ENCODE measurements at regions not wholly inside any gene's neighbourhood (a gene's known extent, or its start where the extent isn't known, plus 50 kb on each side); places are given as distances from the start of the nearest gene placed in this dataset.

- TF ChIP-seq CTCF (IDR thresholded peaks at IDR 0.05) (no peak), ZFX (IDR thresholded peaks at IDR 0.05; ENCODE audit: borderline replicate concordance) (no peak)
- H3K27ac ChIP-seq = no peak overlapping the region
Observed at GRCh38 chr13:47310401-47310800, 413.5 kb upstream of the HTR2A start.

GRCh38 chr13:47306991-47307390 is 410.1 kb upstream of the HTR2A start:
- H3K27ac ChIP-seq = no peak overlapping the region
- no peak for TF ChIP-seq ZFX (IDR thresholded peaks at IDR 0.05; ENCODE audit: borderline replicate concordance)
- no peak for TF ChIP-seq CTCF (IDR thresholded peaks at IDR 0.05)

DNA sequence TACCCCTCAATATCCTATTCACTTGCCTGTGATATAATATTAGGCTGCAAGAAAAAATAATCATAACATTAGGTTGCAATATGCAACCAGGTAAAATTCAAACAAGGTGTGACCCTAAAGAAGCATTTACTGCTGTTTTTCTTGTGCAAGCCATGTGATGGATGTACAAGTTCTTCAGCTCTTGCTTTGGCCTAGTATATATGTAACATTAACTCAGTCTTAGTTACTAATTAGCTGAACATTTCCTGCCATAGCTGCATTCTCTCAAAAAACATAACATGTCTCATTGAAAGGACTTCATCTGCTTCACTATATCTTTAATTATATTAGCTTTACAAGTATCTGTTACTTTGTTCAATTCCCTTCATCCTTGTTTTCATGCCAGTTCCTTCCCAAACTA is 406.8 kb upstream of the HTR2A start:
- H3K27ac ChIP-seq = no peak overlapping the region
- TF ChIP-seq CTCF (IDR thresholded peaks at IDR 0.05) = no peak
- no peak for TF ChIP-seq ZFX (IDR thresholded peaks at IDR 0.05; ENCODE audit: borderline replicate concordance)

DNA sequence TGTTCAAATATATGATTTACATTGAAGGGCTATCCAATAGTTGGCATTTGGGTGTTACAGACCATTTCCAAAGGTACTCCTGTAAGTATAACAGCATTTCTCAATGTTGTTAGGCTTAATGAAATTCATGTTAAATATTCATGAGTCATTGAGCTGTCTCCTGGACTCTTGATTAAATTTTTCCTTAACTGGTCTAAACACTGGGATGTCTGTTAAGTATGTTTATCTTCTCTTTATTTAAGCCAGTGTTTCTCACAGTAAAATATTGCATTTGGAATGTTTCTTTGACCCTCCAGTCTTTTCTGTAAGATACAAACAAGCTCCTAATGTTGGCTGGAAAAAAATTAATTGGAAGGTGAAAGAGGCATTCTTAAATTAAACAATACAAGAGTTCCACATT is 402.5 kb upstream of the HTR2A start:
- no peak for TF ChIP-seq CTCF (IDR thresholded peaks at IDR 0.05)
- no peak for TF ChIP-seq ZFX (IDR thresholded peaks at IDR 0.05; ENCODE audit: borderline replicate concordance)
- no peak overlapping the region for H3K27ac ChIP-seq

DNA sequence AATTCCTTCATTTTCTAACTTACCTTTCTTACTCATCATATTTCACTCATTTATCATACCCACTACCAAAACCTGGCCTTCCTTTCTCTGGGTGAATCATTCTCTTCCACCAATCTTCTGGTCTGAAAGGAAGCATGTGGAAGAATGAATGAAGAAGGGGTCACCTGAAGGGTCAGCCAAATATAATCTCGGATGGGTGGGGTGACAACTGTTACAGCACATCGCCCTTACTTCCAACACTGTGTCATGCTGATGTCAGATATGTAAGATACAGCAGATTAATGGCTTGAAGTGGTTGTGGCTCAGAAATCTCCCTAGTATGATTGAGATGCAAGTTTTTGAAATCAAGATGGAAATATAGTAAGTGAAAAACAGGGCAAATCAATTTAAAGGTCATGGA is 401.7 kb upstream of the HTR2A start:
- H3K27ac ChIP-seq = no peak overlapping the region
- TF ChIP-seq CTCF (IDR thresholded peaks at IDR 0.05) (no peak), ZFX (IDR thresholded peaks at IDR 0.05; ENCODE audit: borderline replicate concordance) (no peak)

GRCh38 chr13:47294691-47295090 is 397.8 kb upstream of the HTR2A start:
- H3K27ac ChIP-seq = no peak overlapping the region
- TF ChIP-seq CTCF (IDR thresholded peaks at IDR 0.05) (no peak), ZFX (IDR thresholded peaks at IDR 0.05; ENCODE audit: borderline replicate concordance) (no peak)

- TF ChIP-seq ZFX (IDR thresholded peaks at IDR 0.05; ENCODE audit: borderline replicate concordance) (no peak), CTCF (IDR thresholded peaks at IDR 0.05) (no peak)
- H3K27ac ChIP-seq = no peak overlapping the region
Observed at GRCh38 chr13:47291107-47291656, 394.3 kb upstream of the HTR2A start.

Measured in 22Rv1 (cell line).